ENCODE measurements at regions not wholly inside any gene's neighbourhood (a gene's known extent, or its start where the extent isn't known, plus 50 kb on each side); places are given as distances from the start of the nearest gene placed in this dataset.

DNA sequence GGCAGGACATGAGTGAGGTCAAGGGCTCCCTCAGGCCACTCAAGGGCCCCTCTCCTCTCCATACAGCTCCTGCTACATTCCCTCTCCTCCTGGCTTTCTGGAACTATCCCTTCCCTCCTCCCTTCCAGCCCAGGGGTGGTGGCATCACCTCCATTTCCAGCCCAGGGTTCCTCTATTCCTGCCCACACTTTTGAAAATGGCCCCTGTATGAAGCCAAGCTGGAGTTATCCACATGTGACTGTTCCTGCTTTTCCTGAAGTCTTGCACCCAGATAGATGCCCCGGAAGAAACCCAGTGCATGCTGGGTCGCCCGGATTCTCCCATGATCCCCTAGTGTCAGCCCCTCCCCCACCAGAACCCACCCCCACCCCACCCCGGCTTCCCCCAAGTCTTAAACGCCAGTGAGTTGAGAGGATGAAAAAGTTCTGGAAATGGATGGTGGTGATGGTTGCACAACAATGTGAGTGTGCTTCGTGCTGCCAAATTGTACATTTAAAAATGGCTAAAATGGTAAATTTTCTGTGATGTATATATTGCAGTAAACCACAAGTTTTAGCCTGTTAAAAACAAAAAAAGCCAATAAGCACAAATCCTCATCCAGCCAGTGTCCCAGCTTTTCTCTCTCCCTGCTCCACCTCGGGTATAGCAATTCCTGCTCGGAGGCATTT, 136.9 kb downstream of the SCARB1 start:
- DNase-seq: no peak

DNA sequence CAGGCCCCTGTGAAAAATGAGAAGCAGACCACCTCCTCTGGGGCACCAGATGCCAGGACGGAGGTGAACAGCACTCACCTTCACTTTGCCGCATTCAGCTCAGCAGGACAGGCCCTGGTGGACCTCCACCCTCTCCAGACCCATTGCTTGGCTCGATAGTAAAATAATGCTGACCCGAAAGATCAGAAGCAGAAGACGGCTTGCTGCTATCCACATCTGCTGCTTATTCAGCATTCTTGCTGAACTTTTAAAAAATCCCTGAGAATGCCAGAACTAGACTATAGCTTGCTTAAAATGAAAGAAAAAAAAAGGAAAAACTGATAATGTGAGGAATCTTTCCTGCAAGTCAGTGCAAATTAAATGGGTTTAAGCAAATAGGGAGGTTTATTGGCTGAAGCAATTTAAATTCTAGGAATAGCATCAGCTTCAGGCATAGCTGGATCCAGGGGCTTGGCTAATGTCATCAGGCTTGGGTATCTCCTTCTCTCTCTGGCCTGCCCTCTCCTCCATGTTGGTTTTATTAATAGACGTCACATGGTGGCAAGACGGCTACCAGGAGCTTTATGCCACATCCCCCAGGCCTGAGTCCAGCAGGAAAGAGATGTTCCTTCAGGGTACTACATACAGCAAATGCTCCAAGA, 137.9 kb downstream of the SCARB1 start:
- DNase-seq: no peak

- DNase-seq: no peak
Observed at GRCh38 chr12:124725099-124725498, 138.6 kb downstream of the SCARB1 start.

DNA sequence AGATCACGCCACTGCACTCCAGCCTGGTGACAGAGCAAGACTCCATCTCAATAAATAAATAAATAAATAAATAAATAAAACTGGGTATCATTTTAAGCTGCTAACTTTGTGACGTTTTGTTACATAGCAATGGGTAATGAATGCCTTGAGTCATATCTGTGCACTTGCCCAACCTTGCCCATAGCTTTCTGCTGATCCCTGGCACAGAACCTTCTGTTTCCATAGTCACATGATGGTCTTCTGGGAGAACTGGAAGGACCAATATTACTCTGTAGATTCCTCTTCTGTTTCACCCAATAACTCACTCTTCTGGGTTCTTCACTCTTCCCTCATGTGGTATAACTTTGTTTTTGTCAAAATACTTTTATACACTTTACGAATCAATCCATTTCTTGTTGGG, 140.8 kb downstream of the SCARB1 start:
- DNase-seq: no peak

DNA sequence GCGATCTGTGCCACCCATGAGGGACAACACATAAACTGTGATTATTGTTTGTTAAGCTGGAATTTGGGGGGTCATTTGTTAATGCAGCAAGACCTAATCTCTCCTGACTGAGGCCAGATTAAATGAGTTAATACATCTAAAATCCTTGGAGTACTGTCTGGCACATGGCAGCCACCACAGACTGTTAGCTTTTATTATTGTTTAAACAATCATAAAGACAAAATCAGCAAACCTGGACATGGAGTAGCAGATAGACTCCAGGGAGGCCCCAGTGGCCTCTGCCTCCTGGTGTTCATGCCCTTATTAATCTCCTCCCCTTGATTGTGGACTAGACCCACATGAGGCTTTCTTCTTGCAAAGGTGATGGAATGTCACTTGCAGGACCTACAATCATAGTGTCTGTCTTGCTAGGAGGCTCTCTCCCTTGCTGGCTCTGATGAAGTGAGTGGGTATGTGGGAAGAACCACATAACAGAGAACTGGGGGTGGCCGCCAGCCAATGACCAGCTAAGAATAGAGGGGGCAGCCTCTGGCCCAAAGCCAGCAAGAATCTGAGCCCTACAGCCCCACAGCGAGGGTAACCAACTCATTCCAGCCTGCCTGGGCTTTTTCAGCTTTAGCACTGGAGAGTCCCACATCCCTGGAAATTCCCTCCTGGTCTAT, 142.0 kb downstream of the SCARB1 start:
- no peak for DNase-seq

- peak; percentile 87 for DNase-seq
Observed at GRCh38 chr12:124720681-124721500, 142.8 kb downstream of the SCARB1 start.

DNA sequence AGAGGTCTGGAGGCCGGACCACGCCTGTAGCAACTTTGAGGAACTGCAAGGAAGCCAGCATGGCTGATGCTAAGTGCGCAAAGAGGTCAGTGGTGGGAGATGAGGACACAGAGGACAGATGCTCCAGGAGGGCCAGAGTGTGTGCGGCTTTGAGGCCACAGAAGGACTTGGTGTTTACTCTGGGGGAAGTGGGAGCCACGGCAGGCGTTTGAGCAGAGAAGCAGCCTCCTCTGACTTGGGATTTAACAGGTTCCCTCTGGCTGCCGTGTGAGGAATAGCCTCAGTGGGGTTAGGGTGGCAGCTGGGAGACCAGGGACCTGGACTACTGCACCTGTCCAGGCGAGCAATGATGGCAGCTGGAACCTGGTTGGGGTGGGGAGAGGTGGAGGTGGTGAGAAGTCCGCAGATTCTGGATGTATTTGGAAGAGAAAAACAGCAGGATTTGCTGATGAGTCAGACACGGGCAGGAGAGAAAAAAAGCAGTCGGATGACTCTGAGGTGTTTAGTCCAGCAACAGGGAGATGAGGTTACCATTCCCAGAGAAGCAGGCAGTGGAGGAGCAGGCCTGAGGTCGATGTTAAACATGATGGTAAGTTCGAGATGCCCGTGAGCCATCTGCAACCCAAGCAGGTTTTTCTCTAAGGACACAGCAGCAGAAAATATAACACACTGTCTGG, 143.5 kb downstream of the SCARB1 start:
- peak; percentile 45 for DNase-seq

DNA sequence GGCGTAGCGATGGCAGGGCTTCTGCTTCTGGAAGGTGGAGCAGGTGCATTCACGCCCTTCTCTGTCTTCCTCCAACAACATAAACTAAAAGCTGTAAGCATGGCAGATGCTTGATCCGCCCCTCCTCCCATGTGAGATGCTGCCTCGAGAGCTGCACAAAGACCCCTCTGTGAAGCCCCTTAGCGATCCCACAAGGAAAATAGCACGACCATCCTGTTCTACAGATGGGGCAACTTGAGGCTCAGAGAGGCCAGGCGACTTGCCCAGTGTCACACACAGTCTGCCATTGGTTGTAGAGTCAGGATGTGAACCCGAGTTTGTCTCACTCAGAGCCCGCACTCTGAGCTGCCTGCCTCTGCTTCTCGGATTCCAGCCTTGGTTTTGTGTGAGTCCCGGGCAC, 144.4 kb downstream of the SCARB1 start:
- DNase-seq: no peak

- DNase-seq: no peak
Observed at GRCh38 chr12:124718458-124718857, 145.2 kb downstream of the SCARB1 start.

DNA sequence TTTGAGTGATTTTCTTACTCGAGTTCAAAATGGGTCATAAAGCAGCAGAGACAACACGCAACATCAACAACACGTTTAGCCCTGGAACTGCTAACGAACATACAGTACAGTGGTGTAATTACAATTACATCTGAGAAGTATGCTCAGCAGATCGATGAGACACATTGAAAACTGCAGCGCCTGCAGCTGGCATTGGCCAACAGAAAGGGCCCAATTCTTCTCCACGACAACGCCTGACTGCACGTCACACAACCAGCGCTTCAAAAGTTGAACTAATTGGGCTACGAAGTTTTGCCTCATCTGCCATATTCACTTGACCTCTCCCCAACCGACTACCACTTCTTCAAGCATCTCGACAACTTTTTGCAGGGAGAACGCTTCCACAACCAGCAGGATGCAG, 145.6 kb downstream of the SCARB1 start:
- no peak for DNase-seq

- no peak for DNase-seq
Observed at GRCh38 chr12:124717318-124717717, 146.3 kb downstream of the SCARB1 start.

DNA sequence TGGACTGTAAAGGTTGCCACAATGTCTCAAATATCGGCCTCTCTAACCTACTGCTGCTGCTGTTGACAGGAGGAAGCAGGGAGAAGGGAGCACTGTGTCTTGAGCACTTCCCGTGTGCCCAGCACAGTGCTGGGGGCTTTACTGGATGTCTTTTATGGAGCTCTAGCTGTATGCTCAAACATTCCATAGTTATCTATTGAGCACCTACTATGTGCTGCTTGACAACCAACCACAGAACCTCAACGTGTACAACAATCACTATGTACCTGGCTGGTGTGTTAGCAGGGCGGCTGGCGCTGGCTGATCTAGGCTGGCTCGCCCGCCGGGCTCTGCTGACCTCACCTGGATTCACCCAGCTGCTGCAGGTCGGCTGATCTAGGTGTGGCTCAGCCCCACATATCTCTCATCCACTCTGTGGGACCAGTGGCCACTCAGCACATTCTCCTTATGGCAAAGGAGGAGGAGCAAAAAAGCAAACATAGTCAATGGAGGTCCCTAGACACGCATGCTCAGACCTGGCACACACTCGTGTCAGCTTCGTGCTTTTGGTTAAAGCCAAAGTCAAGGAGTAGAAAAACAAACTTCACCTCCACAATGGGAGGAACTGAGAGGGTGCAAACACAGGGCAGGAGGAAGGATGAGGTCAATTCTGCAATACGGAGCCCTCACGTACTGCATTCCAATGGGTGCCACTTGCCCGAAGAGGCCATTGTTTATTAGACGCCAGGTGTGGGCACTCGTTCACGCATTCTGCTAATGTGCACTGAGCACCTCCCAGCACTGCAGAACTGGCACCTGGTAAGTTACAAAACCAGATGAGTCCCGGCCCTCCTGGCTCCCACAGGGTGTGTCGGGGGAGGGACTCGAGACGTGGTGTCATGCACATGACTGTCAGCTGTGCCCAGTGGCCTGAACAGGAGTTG, 147.2 kb downstream of the SCARB1 start:
- no peak for DNase-seq

- no peak for DNase-seq
Observed at GRCh38 chr12:124715121-124715990, 147.9 kb upstream of the NCOR2 start.

GRCh38 chr12:124713436-124714082, 146.1 kb upstream of the NCOR2 start:
- DNase-seq: no peak

GRCh38 chr12:124713041-124713435, 145.6 kb upstream of the NCOR2 start:
- no peak for DNase-seq

- no peak for DNase-seq
Observed at GRCh38 chr12:124711344-124711743, 143.9 kb upstream of the NCOR2 start.

DNA sequence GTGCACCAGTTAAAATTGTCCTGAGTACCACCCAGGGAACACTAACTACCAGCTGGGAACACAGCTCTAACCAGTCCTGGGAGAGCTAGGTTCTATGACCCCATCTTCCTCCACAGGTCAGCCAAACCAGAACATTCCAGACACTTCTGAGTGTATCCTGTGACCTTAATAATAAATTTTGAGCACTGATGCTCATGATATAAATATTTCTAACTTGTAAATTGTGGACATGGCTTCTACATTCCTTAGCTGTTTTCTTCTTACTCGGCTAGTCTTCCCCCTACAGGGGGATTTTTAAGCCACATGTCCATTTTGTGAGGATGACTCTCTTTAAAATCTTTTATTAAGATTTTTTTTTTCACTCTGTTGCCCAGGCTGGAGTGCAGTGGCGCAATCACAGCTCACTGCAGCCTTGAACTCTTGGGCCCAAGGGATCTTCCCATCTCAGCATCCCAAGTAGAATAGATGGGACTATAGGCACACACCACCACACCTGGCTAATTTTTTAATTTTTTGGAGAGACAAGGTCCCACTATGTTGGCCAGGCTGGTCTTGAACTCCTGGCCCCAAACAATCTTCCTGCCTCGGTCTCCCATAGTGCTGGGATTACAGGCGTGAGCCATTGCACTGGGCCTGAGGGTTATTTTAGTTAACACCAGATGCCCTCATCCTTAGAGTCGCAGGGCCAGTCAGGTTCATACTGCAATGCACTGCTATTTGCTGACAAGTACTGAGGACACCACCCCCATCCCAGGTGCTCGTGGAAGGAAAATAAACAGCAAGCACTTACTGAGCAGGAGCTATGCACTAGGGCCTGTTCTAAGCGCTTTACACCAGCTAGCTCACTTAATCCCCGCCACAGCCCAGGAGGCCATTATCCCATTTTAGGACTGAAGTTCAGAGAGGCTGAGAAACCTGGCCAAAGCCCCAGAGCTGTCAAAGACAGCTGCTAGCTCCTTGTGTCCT, 142.6 kb upstream of the NCOR2 start:
- no peak for DNase-seq

DNA sequence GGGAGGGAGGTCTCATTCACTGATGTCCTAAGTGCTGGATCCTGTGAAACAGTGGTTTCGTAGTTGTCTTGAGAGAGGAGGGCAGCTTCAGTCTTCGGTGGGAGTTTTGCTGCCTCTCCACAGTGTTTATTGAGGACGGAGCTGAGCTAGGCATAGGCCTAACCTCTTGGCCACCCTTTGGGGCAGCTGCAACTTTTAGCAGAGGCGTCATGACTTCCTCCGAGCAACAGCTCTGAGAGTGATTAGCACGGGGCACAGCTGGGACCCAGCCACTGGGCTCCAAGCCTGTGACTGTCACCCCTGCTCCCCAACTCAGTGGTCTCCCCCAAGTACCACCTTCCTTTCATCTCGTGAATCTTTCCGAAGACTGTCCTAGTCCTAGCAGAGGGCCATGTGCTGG, 139.9 kb upstream of the NCOR2 start:
- no peak for DNase-seq

DNA sequence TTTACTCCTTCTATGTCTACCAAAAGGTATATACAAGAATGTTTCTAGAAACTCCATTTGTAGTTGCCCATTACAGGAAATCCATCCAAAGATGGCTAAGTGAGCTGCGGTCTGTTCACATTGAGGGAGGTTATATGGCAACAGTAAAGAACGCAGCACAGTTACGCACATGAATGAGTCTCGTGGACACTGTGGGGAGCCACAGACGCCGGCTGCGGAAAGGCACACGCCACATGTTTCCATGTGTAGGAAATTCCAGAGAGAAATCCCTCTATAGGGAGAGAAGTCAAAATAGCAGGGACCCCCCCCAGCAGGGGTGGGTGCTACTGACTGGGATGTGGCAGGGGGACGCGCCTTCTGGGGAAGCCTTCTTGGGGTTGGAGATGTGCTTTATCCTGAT, 139.0 kb upstream of the NCOR2 start:
- no peak for DNase-seq

Measured in NCI-H2081 treated with DMSO at 0.1 percent for 48 hours (cell line).